Activated T-cell treated with anti-CD3 and anti-CD28 coated beads, Interleukin-2, amount 50 U/mL, for 4 hours (primary cell): ENCODE measurements at regions not wholly inside any gene's neighbourhood (a gene's known extent, or its start where the extent isn't known, plus 50 kb on each side); places are given as distances from the start of the nearest gene placed in this dataset.

Experiments
- ATAC-seq, 2 donors: fragments of 200-7000 bp; cut with Tn5 transposase; one replicate each; pipeline ENCODE4 v1.10.0; 2021
- DNase-seq: peaks from one replicate; pipeline ENCODE4 v3.0.0-alpha.2; 2020
- H3K27me3 Mint-ChIP-seq: one replicate; pipeline ENCODE4 v1.8.0; 2021; ENCODE audit warnings: low read depth, mixed read lengths
- H3K36me3 Mint-ChIP-seq: one replicate; pipeline ENCODE4 v1.8.0; 2022; ENCODE audit warnings: mixed read lengths; ENCODE audit not compliant: insufficient read depth
- H3K4me1 Mint-ChIP-seq: one replicate; pipeline ENCODE4 v1.8.0; 2021; ENCODE audit warnings: low read depth, mixed read lengths
- H3K4me3 Mint-ChIP-seq: one replicate; pipeline ENCODE4 v1.8.0; 2021; ENCODE audit warnings: mild to moderate bottlenecking, moderate library complexity, mixed read lengths
- H3K9me3 Mint-ChIP-seq: one replicate; pipeline ENCODE4 v1.8.0; 2021; ENCODE audit warnings: mixed read lengths

GRCh38 chr12:111031916-111032590 is 111.7 kb upstream of the MYL2 start:
- H3K9me3 Mint-ChIP-seq = no peaks in the 10 kb centered on the region
- H3K36me3 Mint-ChIP-seq = no peaks in the 10 kb centered on the region
- peaks cover 56% of the 10 kb centered on the region for H3K27me3 Mint-ChIP-seq
- DNase-seq = no peak
- peak overlapping the region; percentile 57 for H3K4me3 Mint-ChIP-seq
- H3K4me1 Mint-ChIP-seq = peaks cover 25% of the 10 kb centered on the region
- no peak for ATAC-seq

GRCh38 chr12:111030800-111031199 is 110.4 kb upstream of the MYL2 start:
- no peak for ATAC-seq
- no peaks in the 10 kb centered on the region for H3K36me3 Mint-ChIP-seq
- DNase-seq = no peak
- H3K4me1 Mint-ChIP-seq = peaks cover 14% of the 10 kb centered on the region
- H3K27me3 Mint-ChIP-seq = peaks cover 54% of the 10 kb centered on the region
- H3K4me3 Mint-ChIP-seq = no peak overlapping the region
- no peaks in the 10 kb centered on the region for H3K9me3 Mint-ChIP-seq

- H3K4me1 Mint-ChIP-seq = peaks cover 4% of the 10 kb centered on the region
Observed at GRCh38 chr12:111029732-111030131, 109.4 kb upstream of the MYL2 start.

GRCh38 chr12:111029305-111029704 is 108.9 kb upstream of the MYL2 start:
- Mint-ChIP-seq H3K9me3 (no peaks in the 10 kb centered on the region), H3K36me3 (no peaks in the 10 kb centered on the region), H3K4me1 (peaks cover 5% of the 10 kb centered on the region), H3K4me3 (no peak overlapping the region), H3K27me3 (peaks cover 48% of the 10 kb centered on the region)
- DNase-seq (no peak), ATAC-seq (no peak)

More at GRCh38 chr12:111029732-111030131, 109.4 kb upstream of the MYL2 start:
- no peak for DNase-seq
- Mint-ChIP-seq H3K36me3 (no peaks in the 10 kb centered on the region), H3K9me3 (no peaks in the 10 kb centered on the region), H3K4me3 (no peak overlapping the region), H3K27me3 (peaks cover 48% of the 10 kb centered on the region)
- ATAC-seq = no peak

- no peak overlapping the region for H3K4me3 Mint-ChIP-seq
- peaks cover 7% of the 10 kb centered on the region for H3K4me1 Mint-ChIP-seq
- ATAC-seq (no peak), DNase-seq (no peak)
- no peaks in the 10 kb centered on the region for H3K9me3 Mint-ChIP-seq
- H3K27me3 Mint-ChIP-seq = peaks cover 48% of the 10 kb centered on the region
- H3K36me3 Mint-ChIP-seq = no peaks in the 10 kb centered on the region
Observed at GRCh38 chr12:111028830-111029229, 108.5 kb upstream of the MYL2 start.

- peaks cover 5% of the 10 kb centered on the region for H3K4me1 Mint-ChIP-seq
- ATAC-seq (no peak), DNase-seq (no peak)
- no peaks in the 10 kb centered on the region for H3K9me3 Mint-ChIP-seq
- H3K36me3 Mint-ChIP-seq = no peaks in the 10 kb centered on the region
- no peak overlapping the region for H3K4me3 Mint-ChIP-seq
- H3K27me3 Mint-ChIP-seq = peaks cover 44% of the 10 kb centered on the region
Observed at GRCh38 chr12:111027431-111027830, 107.1 kb upstream of the MYL2 start.

GRCh38 chr12:111025792-111026430 is 105.5 kb upstream of the MYL2 start:
- H3K27me3 Mint-ChIP-seq = peaks cover 39% of the 10 kb centered on the region
- H3K4me3 Mint-ChIP-seq = no peak overlapping the region
- H3K4me1 Mint-ChIP-seq = peaks cover 3% of the 10 kb centered on the region
- DNase-seq (no peak), ATAC-seq (no peak)
- H3K36me3 Mint-ChIP-seq = no peaks in the 10 kb centered on the region
- H3K9me3 Mint-ChIP-seq = no peaks in the 10 kb centered on the region

- no peak for ATAC-seq
- no peak for DNase-seq
- no peaks in the 10 kb centered on the region for H3K9me3 Mint-ChIP-seq
- no peak overlapping the region for H3K4me3 Mint-ChIP-seq
- H3K27me3 Mint-ChIP-seq = peaks cover 42% of the 10 kb centered on the region
- H3K4me1 Mint-ChIP-seq = peaks cover 3% of the 10 kb centered on the region
- H3K36me3 Mint-ChIP-seq = no peaks in the 10 kb centered on the region
Observed at GRCh38 chr12:111025301-111025700, 104.9 kb upstream of the MYL2 start.

GRCh38 chr12:111024205-111024801 is 103.9 kb upstream of the MYL2 start:
- Mint-ChIP-seq H3K4me1 (peaks cover 3% of the 10 kb centered on the region), H3K36me3 (no peaks in the 10 kb centered on the region), H3K4me3 (no peak overlapping the region), H3K9me3 (no peaks in the 10 kb centered on the region), H3K27me3 (peaks cover 34% of the 10 kb centered on the region)
- ATAC-seq (peak; percentile 51 to 66), DNase-seq (peak; percentile 46)

GRCh38 chr12:111022386-111022785 is 102.0 kb upstream of the MYL2 start:
- peaks cover 3% of the 10 kb centered on the region for H3K4me1 Mint-ChIP-seq
- no peak for ATAC-seq
- no peak for DNase-seq
- no peak overlapping the region for H3K4me3 Mint-ChIP-seq
- H3K9me3 Mint-ChIP-seq = no peaks in the 10 kb centered on the region
- no peaks in the 10 kb centered on the region for H3K36me3 Mint-ChIP-seq
- peaks cover 42% of the 10 kb centered on the region for H3K27me3 Mint-ChIP-seq

- no peaks in the 10 kb centered on the region for H3K36me3 Mint-ChIP-seq
Observed at GRCh38 chr12:111014547-111014946, 94.2 kb upstream of the MYL2 start.

GRCh38 chr12:111012918-111013317 is 92.5 kb upstream of the MYL2 start:
- no peak overlapping the region for H3K4me3 Mint-ChIP-seq
- no peaks in the 10 kb centered on the region for H3K36me3 Mint-ChIP-seq
- no peaks in the 10 kb centered on the region for H3K9me3 Mint-ChIP-seq
- H3K27me3 Mint-ChIP-seq = peaks cover 27% of the 10 kb centered on the region
- DNase-seq (no peak), ATAC-seq (no peak)
- no peaks in the 10 kb centered on the region for H3K4me1 Mint-ChIP-seq

More at GRCh38 chr12:111014547-111014946, 94.2 kb upstream of the MYL2 start:
- no peak for DNase-seq
- Mint-ChIP-seq H3K4me3 (no peak overlapping the region), H3K9me3 (no peaks in the 10 kb centered on the region), H3K27me3 (peaks cover 33% of the 10 kb centered on the region), H3K4me1 (no peaks in the 10 kb centered on the region)
- no peak for ATAC-seq

GRCh38 chr12:111011999-111012600 is 91.7 kb upstream of the MYL2 start:
- H3K9me3 Mint-ChIP-seq = no peaks in the 10 kb centered on the region
- ATAC-seq (no peak), DNase-seq (no peak)
- H3K36me3 Mint-ChIP-seq = no peaks in the 10 kb centered on the region
- H3K4me3 Mint-ChIP-seq = no peak overlapping the region
- H3K4me1 Mint-ChIP-seq = no peaks in the 10 kb centered on the region
- peaks cover 30% of the 10 kb centered on the region for H3K27me3 Mint-ChIP-seq

GRCh38 chr12:111010916-111011657 is 90.7 kb upstream of the MYL2 start:
- ATAC-seq (no peak), DNase-seq (no peak)
- Mint-ChIP-seq H3K9me3 (no peaks in the 10 kb centered on the region), H3K27me3 (peaks cover 35% of the 10 kb centered on the region), H3K4me3 (no peak overlapping the region), H3K4me1 (no peaks in the 10 kb centered on the region), H3K36me3 (no peaks in the 10 kb centered on the region)
